ENCODE measurements at regions not wholly inside any gene's neighbourhood (a gene's known extent, or its start where the extent isn't known, plus 50 kb on each side); places are given as distances from the start of the nearest gene placed in this dataset.
"Not testable (repeated sequence)": the region's sequence is repeated elsewhere in the genome, so short reads cannot be mapped to it uniquely, and the experiment has no call there.

- ATAC-seq (no peak), DNase-seq (ENCODE audit: low spot score) (no peak)
- intact Hi-C loops (cut with DNase I) = no loop called here
Measured at GRCh38 chr3:98697225-98697624, 65.9 kb upstream of the ST3GAL6 start.

GRCh38 chr3:98699132-98699531 lies 64.0 kb upstream of the ST3GAL6 start:
- DNase-seq (ENCODE audit: low spot score) = no peak
- intact Hi-C loops (cut with DNase I) = no loop called here
- ATAC-seq = no peak

GRCh38 chr3:98701071-98701675 lies 62.0 kb upstream of the ST3GAL6 start:
- DNase-seq (ENCODE audit: low spot score) (no peak), ATAC-seq (no peak)
- intact Hi-C loops (cut with DNase I) = no loop called here

- intact Hi-C loops (cut with DNase I) = no loop called here
Measured at GRCh38 chr3:98702166-98702565, 61.0 kb upstream of the ST3GAL6 start.

GRCh38 chr3:98705212-98705611 lies 57.9 kb upstream of the ST3GAL6 start:
- ATAC-seq (no peak), DNase-seq (ENCODE audit: low spot score) (no peak)
- intact Hi-C loops (cut with DNase I) = no loop called here

More at GRCh38 chr3:98702166-98702565, 61.0 kb upstream of the ST3GAL6 start:
- ATAC-seq = no peak
- no peak for DNase-seq (ENCODE audit: low spot score)

- intact Hi-C loops (cut with DNase I) = no loop called here
- ATAC-seq = no peak
- no peak for DNase-seq (ENCODE audit: low spot score)
Measured at GRCh38 chr3:98705694-98706093, 57.4 kb upstream of the ST3GAL6 start.

- DNase-seq (ENCODE audit: low spot score); intact Hi-C loops (cut with DNase I); ATAC-seq: not testable (repeated sequence)
Measured at GRCh38 chr3:98708681-98709080, 54.5 kb upstream of the ST3GAL6 start.

- ATAC-seq (peak; percentile 46), DNase-seq (ENCODE audit: low spot score) (no peak)
- intact Hi-C loops (cut with DNase I) = no loop called here
Measured at GRCh38 chr3:98709441-98709840, 53.7 kb upstream of the ST3GAL6 start.

- intact Hi-C loops (cut with DNase I) = no loop called here
- DNase-seq (ENCODE audit: low spot score) (no peak), ATAC-seq (peak; percentile 76)
Measured at GRCh38 chr3:98710067-98710659, 53.0 kb upstream of the ST3GAL6 start.

- ATAC-seq (no peak), DNase-seq (ENCODE audit: low spot score) (no peak)
- intact Hi-C loops (cut with DNase I) = no loop called here
Measured at GRCh38 chr3:98711426-98711825, 51.7 kb upstream of the ST3GAL6 start.

GRCh38 chr3:98712726-98713125 lies 50.4 kb upstream of the ST3GAL6 start:
- no peak for DNase-seq (ENCODE audit: low spot score)
- ATAC-seq = no peak
- intact Hi-C loops (cut with DNase I) = no loop called here

- not testable (repeated sequence) for ATAC-seq
Measured at GRCh38 chr3:98713332-98713731, 49.8 kb upstream of the ST3GAL6 start.

More at GRCh38 chr3:98713332-98713731, 49.8 kb upstream of the ST3GAL6 start:
- DNase-seq (ENCODE audit: low spot score); intact Hi-C loops (cut with DNase I): not testable (repeated sequence)
